ENCODE measurements at regions not wholly inside any gene's neighbourhood (a gene's known extent, or its start where the extent isn't known, plus 50 kb on each side); places are given as distances from the start of the nearest gene placed in this dataset.

DNA sequence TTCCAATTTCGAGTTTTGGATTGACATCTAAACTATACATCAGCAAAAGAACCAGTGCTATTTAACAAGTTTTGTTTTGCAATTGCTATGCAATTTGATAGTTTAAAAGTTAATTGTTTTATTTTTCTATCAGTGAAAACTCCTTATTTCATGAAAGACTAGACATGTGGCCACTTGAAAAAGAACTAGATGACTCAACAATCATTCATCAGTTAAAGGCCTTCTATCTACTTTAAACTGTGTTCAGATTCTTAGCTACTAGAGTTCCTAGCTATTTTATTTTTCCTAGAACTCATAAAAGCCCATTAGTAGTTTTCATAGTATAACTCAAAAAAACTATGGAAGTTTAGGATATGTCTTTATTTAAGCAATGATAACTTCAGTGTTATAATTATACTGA is 104.6 kb upstream of the LSM8 start:
- no peak for DNase-seq (ENCODE audit: low read depth in 2 of 2)

DNA sequence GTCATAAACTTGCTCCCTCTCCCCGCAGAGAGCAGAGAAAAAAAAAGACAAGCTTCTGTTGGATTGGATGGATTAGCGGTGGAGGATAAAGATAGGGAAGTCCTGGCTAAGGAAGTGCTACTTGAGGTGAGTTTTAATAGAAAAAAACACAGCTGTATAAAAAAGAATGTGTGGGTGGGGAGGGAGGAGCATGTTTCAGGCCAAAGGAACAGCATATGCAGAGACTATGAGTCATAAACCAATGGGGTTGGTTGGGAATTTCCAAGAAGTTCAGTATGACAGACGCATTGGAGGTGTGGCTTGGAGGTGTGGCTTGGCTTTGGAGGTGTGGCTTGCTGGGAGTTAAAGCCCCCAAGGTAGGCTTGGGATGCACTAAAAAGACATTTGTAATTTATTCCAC is 103.0 kb upstream of the LSM8 start:
- DNase-seq (ENCODE audit: low read depth in 2 of 2) = no peak

DNA sequence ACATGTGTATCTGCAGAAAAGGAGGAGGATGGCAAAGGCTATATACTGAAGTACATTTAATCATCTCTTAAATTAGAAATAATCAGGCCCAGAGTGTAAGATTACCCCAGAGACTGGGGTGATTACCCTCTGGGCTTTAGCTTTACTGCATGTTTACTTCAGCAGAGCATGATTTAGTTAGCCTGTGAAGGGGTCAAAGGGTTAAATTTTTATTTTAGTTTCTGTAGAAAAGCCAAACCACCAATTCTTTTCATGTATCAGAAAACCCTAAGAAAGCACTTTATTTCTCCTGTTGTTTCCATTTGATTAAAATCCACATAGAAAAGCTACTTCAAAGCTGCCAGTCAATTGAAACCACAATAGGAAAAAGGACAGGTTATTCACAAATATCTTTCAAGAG is 101.5 kb upstream of the LSM8 start:
- DNase-seq (ENCODE audit: low read depth in 2 of 2) = no peak

DNA sequence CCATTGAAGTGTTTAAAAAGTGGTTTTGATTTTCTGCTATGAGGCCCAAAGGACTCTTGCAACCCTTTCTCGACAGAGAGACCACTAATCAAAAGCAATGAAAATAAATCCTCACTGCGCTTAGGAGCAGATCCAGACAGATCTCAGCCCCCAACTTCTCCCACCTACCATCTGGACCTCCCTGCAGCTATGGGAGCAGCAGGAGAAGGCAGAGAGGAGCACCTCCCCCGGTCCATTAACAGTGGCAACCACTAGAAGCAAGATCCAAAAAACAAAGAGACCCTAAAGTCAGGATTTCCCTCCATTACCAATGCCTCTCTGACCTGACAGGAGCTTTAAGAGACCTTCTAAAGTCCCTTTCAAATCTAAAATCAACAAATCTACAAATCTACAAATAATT is 99.0 kb upstream of the LSM8 start:
- no peak for DNase-seq (ENCODE audit: low read depth in 2 of 2)

DNA sequence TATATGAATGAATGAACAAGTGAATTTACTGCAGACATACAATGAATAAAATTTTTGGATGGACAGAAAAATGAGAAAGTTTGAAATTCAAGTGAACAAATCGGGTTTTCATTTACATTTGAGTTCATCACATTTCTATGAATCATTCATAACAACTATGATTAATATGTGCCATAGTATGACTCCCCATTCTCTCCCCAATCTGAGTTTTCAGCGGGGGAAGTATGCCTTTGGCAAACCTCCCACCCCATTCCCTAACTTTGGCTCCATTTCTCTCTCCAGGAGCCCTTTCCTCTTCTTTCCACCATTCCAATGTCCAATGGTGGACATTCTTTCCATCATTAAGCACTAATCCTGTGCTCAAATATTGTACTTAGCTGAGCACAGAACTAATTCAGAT is 96.8 kb upstream of the LSM8 start:
- no peak for DNase-seq (ENCODE audit: low read depth in 2 of 2)

DNA sequence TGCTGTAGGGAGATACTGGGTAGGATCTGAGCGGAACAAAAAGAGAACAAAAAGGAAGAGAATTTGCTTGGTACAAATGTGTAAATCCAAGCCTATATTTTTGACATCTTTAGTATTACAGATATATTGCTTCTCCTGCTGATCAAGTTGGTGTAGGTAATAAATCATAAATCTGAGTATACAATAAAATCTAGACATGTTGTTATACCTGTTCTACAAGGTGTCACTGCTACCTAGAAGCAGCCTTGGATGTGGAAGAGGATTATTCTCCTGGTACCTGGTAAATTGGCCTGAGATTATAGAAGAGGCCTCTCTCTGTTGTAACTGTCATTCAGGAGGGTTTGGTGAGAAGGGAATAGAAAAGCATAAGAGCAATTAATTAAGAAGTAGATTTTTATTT is 89.9 kb upstream of the LSM8 start:
- no peak for DNase-seq (ENCODE audit: low read depth in 2 of 2)

DNA sequence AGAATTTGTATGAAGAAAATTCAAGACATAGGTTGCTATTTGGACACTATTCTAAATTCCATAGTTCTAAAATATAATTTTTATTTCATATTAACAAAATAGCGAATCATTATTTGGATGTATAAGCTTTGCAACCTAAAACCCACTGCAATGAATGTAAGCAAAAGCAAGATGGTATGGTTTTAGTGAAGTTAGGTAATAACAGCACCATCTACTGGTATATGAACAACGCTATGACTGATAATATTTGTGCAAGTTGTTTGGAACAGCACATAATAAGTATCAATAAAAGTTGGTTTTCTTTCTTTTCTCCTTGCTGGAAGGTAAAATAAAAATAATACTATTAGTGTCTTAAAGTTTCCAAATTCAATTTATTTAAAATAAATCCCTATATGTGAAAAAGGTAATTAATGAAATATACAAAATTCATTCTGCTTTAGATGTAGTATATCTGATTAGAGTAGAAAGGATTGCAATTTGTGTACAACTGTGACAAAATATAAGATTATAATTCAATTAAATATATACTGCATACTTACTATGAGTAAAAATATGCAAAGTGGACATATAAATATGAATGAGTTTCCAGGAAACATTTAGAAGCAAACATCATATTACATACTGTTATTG is 79.0 kb upstream of the LSM8 start:
- no peak for DNase-seq (ENCODE audit: low read depth in 2 of 2)

DNA sequence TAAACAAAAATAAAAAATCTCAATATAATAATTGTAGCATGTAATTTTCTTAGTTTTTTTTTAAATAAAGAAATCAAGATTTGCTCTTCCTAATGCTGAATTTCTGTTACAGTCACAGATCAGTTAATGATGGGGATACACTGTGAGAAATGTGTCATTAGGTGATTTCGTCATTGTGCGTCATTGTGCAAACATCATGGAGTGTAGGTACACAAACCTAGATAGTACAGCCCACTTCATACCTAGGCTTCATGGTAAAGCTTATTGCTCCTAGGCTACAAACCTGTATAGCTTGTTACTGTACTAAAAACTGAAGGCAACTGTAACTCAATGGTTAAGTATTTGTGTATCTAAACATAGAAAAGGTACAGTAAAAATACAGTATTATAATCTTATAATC is 74.4 kb upstream of the LSM8 start:
- DNase-seq (ENCODE audit: low read depth in 2 of 2) = no peak

DNA sequence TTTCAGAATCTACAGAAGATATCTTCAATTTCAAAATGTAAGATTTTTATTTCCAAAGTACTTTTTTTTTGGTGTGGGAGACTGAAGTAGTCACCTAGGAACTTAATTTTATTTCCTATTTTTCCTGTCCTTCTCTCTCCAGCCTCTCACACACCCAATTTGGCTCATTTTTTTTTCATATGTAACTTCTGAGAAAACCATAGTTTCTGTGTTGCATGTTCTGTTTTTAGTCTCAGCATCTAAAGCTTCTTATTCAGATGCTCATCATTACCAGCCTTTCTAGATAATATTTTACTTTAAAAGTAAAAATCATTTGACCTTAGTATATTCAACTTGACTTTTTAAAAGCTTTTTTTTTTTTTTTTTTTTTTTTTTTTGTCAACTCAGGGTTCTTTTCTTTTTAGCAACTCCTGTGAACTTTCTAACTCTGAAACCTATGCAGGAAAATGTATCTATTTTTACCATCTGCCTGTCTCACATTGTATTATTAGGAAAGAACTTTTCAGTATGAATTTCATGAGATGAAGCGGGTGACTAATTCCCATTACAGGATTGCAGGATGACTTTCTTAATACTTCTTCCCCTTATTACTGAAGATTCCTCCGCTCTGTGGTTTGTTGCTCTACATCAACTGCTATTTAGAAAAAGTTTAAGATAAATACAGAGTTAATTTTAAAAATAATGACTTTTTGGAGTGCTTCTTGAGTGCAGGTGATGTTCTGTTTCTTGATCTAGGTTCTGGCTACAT is 73.6 kb upstream of the LSM8 start:
- DNase-seq (ENCODE audit: low read depth in 2 of 2) = no peak

DNA sequence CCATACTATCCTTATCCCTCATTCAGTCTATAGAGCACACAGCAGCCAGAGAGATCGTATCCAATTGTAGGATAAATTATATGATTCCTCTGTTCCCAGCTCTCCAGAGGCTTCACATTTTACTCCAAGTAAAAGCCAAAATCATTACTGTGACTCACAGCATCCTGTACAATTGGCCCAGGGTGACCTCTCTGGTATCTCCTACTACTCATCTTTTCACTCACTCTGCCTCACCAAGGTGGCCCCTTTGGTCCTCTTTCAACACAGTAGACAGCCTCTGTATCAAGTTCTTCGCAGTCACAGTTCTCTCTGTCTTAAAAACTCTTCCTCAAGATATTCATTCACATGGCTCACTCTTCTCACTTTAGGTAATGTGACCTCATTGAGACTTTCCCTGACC is 72.6 kb upstream of the LSM8 start:
- no peak for DNase-seq (ENCODE audit: low read depth in 2 of 2)

DNA sequence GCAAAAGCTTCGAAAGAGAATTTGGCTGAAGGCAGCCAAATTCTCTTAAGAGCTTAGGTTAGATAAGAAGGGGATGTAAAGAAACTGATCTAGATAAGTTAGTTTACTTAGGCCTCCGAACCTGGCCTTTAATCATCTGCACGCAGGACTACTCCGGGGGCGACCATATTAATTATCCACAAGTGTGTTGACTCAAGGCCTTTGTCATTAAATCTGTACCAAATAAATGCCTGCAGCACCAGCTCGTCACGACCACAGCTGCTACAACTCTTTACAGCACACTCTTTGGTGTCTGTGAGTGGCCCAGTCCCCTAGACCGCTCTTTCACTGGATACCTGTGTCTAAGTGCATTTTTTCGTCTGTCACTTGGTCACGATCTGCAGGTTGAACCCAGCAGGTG is 69.8 kb upstream of the LSM8 start:
- DNase-seq (ENCODE audit: low read depth in 2 of 2) = no peak

DNA sequence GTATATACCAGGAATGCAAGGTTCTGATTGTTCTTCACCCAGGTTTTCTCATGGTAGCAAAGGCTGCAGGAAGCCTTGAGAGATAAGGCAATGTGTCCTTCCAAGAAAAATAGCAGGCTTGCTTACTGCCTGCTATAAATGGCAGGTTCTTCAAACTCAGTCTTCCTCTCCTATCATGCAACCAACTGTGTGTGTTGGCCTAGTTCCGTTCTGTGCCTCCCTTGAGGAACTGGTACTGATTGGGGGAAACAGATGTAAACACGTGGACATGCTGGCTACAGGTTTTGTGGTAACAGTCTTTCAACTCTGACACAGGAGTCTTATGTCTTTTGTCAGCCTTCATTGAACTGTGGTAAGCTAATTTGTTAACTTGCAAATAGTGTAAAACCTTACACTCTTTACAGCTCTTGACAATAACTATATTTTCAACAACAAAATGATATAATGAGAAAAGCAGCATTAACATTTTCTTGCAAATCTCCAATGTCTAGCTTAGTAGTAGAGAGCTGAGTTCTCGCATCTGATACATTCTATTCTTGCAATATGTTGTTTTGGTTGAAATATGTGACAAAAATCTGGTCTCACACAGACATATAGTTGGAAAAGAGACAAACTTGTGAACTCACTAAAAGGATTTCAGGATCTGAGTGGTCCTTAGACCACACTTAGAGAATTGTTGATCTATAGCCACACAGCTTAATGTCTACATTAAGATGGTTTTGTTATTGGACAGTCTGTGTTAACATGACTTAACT is 54.7 kb upstream of the LSM8 start:
- no peak for DNase-seq (ENCODE audit: low read depth in 2 of 2)

DNA sequence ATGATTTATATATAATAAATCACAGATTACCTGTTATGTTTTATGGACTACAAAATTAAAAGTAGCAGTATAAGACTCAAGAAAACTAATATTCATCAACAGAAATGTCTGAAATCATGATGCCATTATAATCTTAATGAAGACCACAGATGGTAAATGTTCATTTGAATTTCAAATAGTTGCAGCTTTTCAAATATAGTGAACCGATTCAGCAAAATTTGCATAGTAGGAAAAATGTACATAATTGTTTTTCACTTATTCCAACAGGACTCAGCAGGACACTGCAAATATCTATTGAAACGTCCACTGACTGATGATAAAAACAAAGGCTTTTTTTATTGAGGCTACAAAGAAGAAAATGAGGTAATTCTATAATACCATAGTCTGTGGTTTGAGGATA is 51.2 kb upstream of the LSM8 start:
- DNase-seq (ENCODE audit: low read depth in 2 of 2) = no peak

Data from fibroblast of skin of left quadriceps (primary cell).